DMS153 (cell line): ENCODE measurements at regions not wholly inside any gene's neighbourhood (a gene's known extent, or its start where the extent isn't known, plus 50 kb on each side); places are given as distances from the start of the nearest gene placed in this dataset.

Source experiments
- DNase-seq: peaks from one replicate; lab custom pipeline; 2025; lab: John Stamatoyannopoulos, UW

- no peak for DNase-seq
Observed at GRCh38 chr11:69918231-69918937, 99.2 kb upstream of the FGF3 start.

- peak; percentile 28 for DNase-seq
Observed at GRCh38 chr11:69918938-69919650, 99.9 kb upstream of the FGF3 start.

GRCh38 chr11:69919659-69920344 is 100.6 kb upstream of the FGF3 start:
- no peak for DNase-seq

GRCh38 chr11:69920345-69921127 is 101.3 kb upstream of the FGF3 start:
- no peak for DNase-seq

- DNase-seq: no peak
Observed at GRCh38 chr11:69921128-69922014, 102.2 kb upstream of the FGF3 start.

GRCh38 chr11:69922015-69922595 is 102.9 kb upstream of the FGF3 start:
- no peak for DNase-seq

GRCh38 chr11:69922596-69923111 is 103.4 kb upstream of the FGF3 start:
- no peak for DNase-seq

GRCh38 chr11:69923196-69923595 is 104.0 kb upstream of the FGF3 start:
- DNase-seq: no peak

- DNase-seq: no peak
Observed at GRCh38 chr11:69923641-69924307, 104.6 kb upstream of the FGF3 start.

- DNase-seq: no peak
Observed at GRCh38 chr11:69924308-69925161, 105.3 kb upstream of the FGF3 start.

GRCh38 chr11:69925366-69926196 is 106.4 kb upstream of the FGF3 start:
- DNase-seq: no peak

- no peak for DNase-seq
Observed at GRCh38 chr11:69926376-69927050, 107.3 kb upstream of the FGF3 start.

- no peak for DNase-seq
Observed at GRCh38 chr11:69928121-69928520, 108.9 kb upstream of the FGF3 start.

- DNase-seq: no peak
Observed at GRCh38 chr11:69928975-69929374, 109.8 kb upstream of the FGF3 start.

GRCh38 chr11:69930081-69931059 is 111.2 kb upstream of the FGF3 start:
- DNase-seq: no peak
